K562 (cell line): ENCODE measurements at regions not wholly inside any gene's neighbourhood (a gene's known extent, or its start where the extent isn't known, plus 50 kb on each side); places are given as distances from the start of the nearest gene placed in this dataset.

Experiments used
- ATAC-seq: fragments of 200-7000 bp; cut with Tn5 transposase; 3 replicates; pipeline ENCODE4 v1.9.1; 2020; ENCODE audit warnings: moderate library complexity
- BruUV-seq: library from RNA; stranded (reverse); fragments of 400-500 nt; replicated peaks from 2 replicates; lab custom pipeline; 2021; lab: Mats Ljungman, UMichigan
- CTCF ChIA-PET: fragments of 300-600 bp; formaldehyde crosslinking; extraction: SDS; loops from one replicate; lab custom pipeline; 2021; ENCODE audit warnings: low intra/inter-chr PET ratio; lab: Yijun Ruan, JAX
- POLR2A ChIA-PET: fragments of 300-600, 350-650 bp; sonication (Branson Sonifier 250); formaldehyde crosslinking; extraction: SDS; loops from one replicate; lab custom pipeline; 2021; ENCODE audit warnings: antibody characterized with exemption, inconsistent platforms; lab: Yijun Ruan, JAX
- DNase-seq, 4 experiments: peaks; one replicate each; pipeline versions ENCODE4 v3.0.0 to v3.0.0-alpha.2; 2011 to 2018; ENCODE audit warnings: low spot score in 3 of 4, mixed read lengths in 3 of 4; ENCODE audit errors: extremely low read depth in 1 of 4
- FAIRE-seq: peaks from 2 replicates; lab custom pipeline; 2011; peaks lifted over from hg19 to GRCh38; lab: Jason Lieb, UNC
- H2AFZ ChIP-seq: 2 replicates; pipeline ENCODE4 v1.6.0; 2011; ENCODE audit warnings: low read depth, low read length, control low read depth, inconsistent platforms
- H3K27ac ChIP-seq: fragments of 200-600 bp; 3 replicates; pipeline ENCODE4 v1.8.0; 2011; ENCODE audit warnings: low read depth, mild to moderate bottlenecking, control low read depth, inconsistent platforms, low read length, moderate library complexity, mixed read lengths; ENCODE audit errors: extremely low read depth
- H3K27me3 ChIP-seq, 2 experiments: fragments of 300-600 bp in 1 of 2; 2 replicates in 1 of 2; 3 replicates in 1 of 2; pipeline versions ENCODE4 v1.6.0 to v1.8.0; 2011; ENCODE audit warnings: inconsistent platforms in 2 of 2, low read length in 2 of 2, mild to moderate bottlenecking in 1 of 2, mixed read lengths in 1 of 2, moderate library complexity in 1 of 2; ENCODE audit not compliant: control insufficient read depth in 2 of 2, insufficient read depth in 2 of 2
- H3K36me3 ChIP-seq: fragments of 300-600 bp; 3 replicates; pipeline ENCODE4 v1.8.0; 2011; ENCODE audit warnings: mild to moderate bottlenecking, low read length, inconsistent platforms; ENCODE audit not compliant: control insufficient read depth, insufficient read depth
- H3K4me1 ChIP-seq, 2 experiments: fragments of 200-600 bp in 1 of 2; replicated peaks in 1 of 2; 2 replicates in 1 of 2; 3 replicates in 1 of 2; pipeline versions ENCODE4 v1.5.1 to v1.8.0; 2011; ENCODE audit warnings: inconsistent platforms in 2 of 2, low read length in 2 of 2, mild to moderate bottlenecking in 1 of 2, mixed read lengths in 1 of 2, moderate library complexity in 1 of 2; ENCODE audit not compliant: control insufficient read depth in 2 of 2, insufficient read depth in 2 of 2
- H3K4me2 ChIP-seq: 2 replicates; pipeline ENCODE4 v1.6.1; 2011; ENCODE audit warnings: low read length, control low read depth, inconsistent platforms, mixed read lengths; ENCODE audit not compliant: insufficient read depth
- H3K4me3 ChIP-seq: fragments of 200-600 bp; sonication (generic), shearing (Covaris generic); 2 replicates; pipeline ENCODE4 v1.5.1; 2016; ENCODE audit warnings: control low read depth, inconsistent platforms
- H3K79me2 ChIP-seq: fragments of 200-600 bp; 3 replicates; pipeline ENCODE4 v1.8.0; 2011; ENCODE audit warnings: low read length, inconsistent platforms; ENCODE audit not compliant: control insufficient read depth, insufficient read depth
- H3K9ac ChIP-seq, 2 experiments: 2 replicates each; pipeline versions ENCODE4 v1.6.0 to v1.6.1; 2011; ENCODE audit warnings: low read depth in 2 of 2, low read length in 2 of 2, control low read depth in 1 of 2, inconsistent platforms in 1 of 2, mild to moderate bottlenecking in 1 of 2, mixed read lengths in 1 of 2; ENCODE audit not compliant: insufficient read depth in 1 of 2
- H3K9me1 ChIP-seq: one replicate; pipeline ENCODE4 v1.6.0; 2011; ENCODE audit warnings: inconsistent platforms, mild to moderate bottlenecking, low read length, moderate library complexity; ENCODE audit not compliant: control insufficient read depth, insufficient read depth
- H3K9me3 ChIP-seq: replicated peaks from 2 replicates; pipeline ENCODE4 v1.5.1; 2011; ENCODE audit warnings: low read depth, low read length, inconsistent platforms; ENCODE audit not compliant: control insufficient read depth, insufficient read depth
- H4K20me1 ChIP-seq: replicated peaks from 2 replicates; pipeline ENCODE4 v1.6.1; 2011; ENCODE audit warnings: low read length, inconsistent platforms, mixed read lengths; ENCODE audit not compliant: control insufficient read depth, insufficient read depth
- CXXC5 ChIP-seq: fragments of 250-450 bp; sonication (Bioruptor Pico); IDR thresholded peaks from 2 replicates; pipeline ENCODE4 v1.8.0; 2022; ENCODE audit warnings: inconsistent platforms, mild to moderate bottlenecking, moderate library complexity
- DLX4 ChIP-seq: fragments of 250-450 bp; sonication (Bioruptor Pico); IDR thresholded peaks from 2 replicates; pipeline ENCODE4 v1.6.1; 2021; ENCODE audit warnings: mild to moderate bottlenecking
- EZH2 ChIP-seq: IDR thresholded peaks from 2 replicates; pipeline ENCODE4 v1.6.1; 2012; ENCODE audit warnings: low read depth, mild to moderate bottlenecking, inconsistent platforms, low read length, borderline replicate concordance
- ILK ChIP-seq: fragments of 450-650 bp; IDR thresholded peaks from 2 replicates; pipeline ENCODE4 v1.6.1; 2016; ENCODE audit warnings: missing genetic modification characterization, low read depth, mild to moderate bottlenecking, missing compliant biosample characterization, moderate library complexity, borderline replicate concordance
- KAT7 ChIP-seq: sonication (generic); formaldehyde crosslinking; IDR thresholded peaks from 2 replicates; pipeline ENCODE4 v1.8.0; 2022; ENCODE audit warnings: missing genetic modification reagents, mild to moderate bottlenecking, borderline replicate concordance
- MEF2D ChIP-seq: conservative IDR thresholded peaks from 2 replicates; pipeline ENCODE4 v1.6.1; 2016; ENCODE audit warnings: low read depth, missing genetic modification characterization, missing compliant biosample characterization
- PPARD ChIP-seq: fragments of 250-450 bp; sonication (Bioruptor Pico); IDR thresholded peaks from 2 replicates; pipeline ENCODE4 v1.8.0; 2022; ENCODE audit warnings: inconsistent platforms, mild to moderate bottlenecking, moderate library complexity
- RNF219 ChIP-seq: fragments of 250-450 bp; sonication (Bioruptor Pico); IDR thresholded peaks from 2 replicates; pipeline ENCODE4 v1.5.0; 2022; ENCODE audit warnings: mild to moderate bottlenecking
- SLC30A9 ChIP-seq: fragments of 250-450 bp; sonication (Bioruptor Pico); IDR thresholded peaks from 2 replicates; pipeline ENCODE4 v1.8.0; 2022; ENCODE audit warnings: mild to moderate bottlenecking, moderate library complexity
- SOX6 ChIP-seq: fragments of 450-650 bp; IDR thresholded peaks from 2 replicates; pipeline ENCODE4 v1.6.1; 2014; ENCODE audit warnings: mild to moderate bottlenecking
- SP1 ChIP-seq: sonication (generic); formaldehyde crosslinking; IDR thresholded peaks from 2 replicates; pipeline ENCODE4 v1.8.1; 2022; ENCODE audit warnings: mild to moderate bottlenecking, missing genetic modification reagents
- SREBF1 ChIP-seq: fragments of 150-350 bp; IDR thresholded peaks from 2 replicates; pipeline ENCODE4 v1.6.1; 2014; ENCODE audit warnings: antibody characterized with exemption, low read depth, low read length, borderline replicate concordance
- TBP ChIP-seq: optimal IDR thresholded peaks from 2 replicates; pipeline ENCODE3; 2011; ENCODE audit warnings: low read depth, low read length, improper control_type of control experiment
- TGIF2 ChIP-seq: sonication (generic); formaldehyde crosslinking; IDR thresholded peaks from 2 replicates; pipeline ENCODE4 v1.8.1; 2022; ENCODE audit warnings: mild to moderate bottlenecking, missing genetic modification reagents, moderate library complexity
- USF1 ChIP-seq: sonication (generic); formaldehyde crosslinking; IDR thresholded peaks from 2 replicates; pipeline ENCODE4 v1.9.0; 2022; ENCODE audit warnings: mild to moderate bottlenecking, missing genetic modification reagents
- ZFP36 ChIP-seq: fragments of 150-350 bp; IDR thresholded peaks from 2 replicates; pipeline ENCODE4 v1.6.1; 2018; ENCODE audit warnings: low read length, low read depth; ENCODE audit not compliant: partially characterized antibody
- ZNF253 ChIP-seq: fragments of 250-450 bp; sonication (Bioruptor Pico); conservative IDR thresholded peaks from 2 replicates; pipeline ENCODE4 v1.6.1; 2021; ENCODE audit warnings: mild to moderate bottlenecking
- ZNF384 ChIP-seq: IDR thresholded peaks from 2 replicates; pipeline ENCODE4 v1.6.1; 2012; ENCODE audit warnings: low read depth, low read length, improper control_type of control experiment
- WGBS: fragments of 100-300 bp; shearing (Covaris generic); methylation state at CpG from one replicate; pipeline ENCODE4 v1.1.6; 2016; ENCODE audit warnings: low coverage, mixed read lengths; ENCODE audit not compliant: insufficient coverage; ENCODE audit errors: missing lambda C conversion rate; 5-methylcytosine and 5-hydroxymethylcytosine counted together
- in situ Hi-C: fragments of 300-500 bp; cut with MboI; formaldehyde crosslinking; loops from 4 replicates; pipeline ENCODE4 v1.15.0; 2018; ENCODE audit warnings: inconsistent platforms, mixed read lengths
- intact Hi-C: fragments of 100-400 bp; cut with micrococcal nuclease; formaldehyde crosslinking; loops from 2 replicates; pipeline ENCODE4 v1.14.2; 2022
- TF ChIP-seq, protein P1 (sequence below): fragments of 450-650 bp; IDR thresholded peaks from 2 replicates; pipeline ENCODE4 v1.6.1; 2017; ENCODE audit warnings: antibody characterized with exemption

DNA sequence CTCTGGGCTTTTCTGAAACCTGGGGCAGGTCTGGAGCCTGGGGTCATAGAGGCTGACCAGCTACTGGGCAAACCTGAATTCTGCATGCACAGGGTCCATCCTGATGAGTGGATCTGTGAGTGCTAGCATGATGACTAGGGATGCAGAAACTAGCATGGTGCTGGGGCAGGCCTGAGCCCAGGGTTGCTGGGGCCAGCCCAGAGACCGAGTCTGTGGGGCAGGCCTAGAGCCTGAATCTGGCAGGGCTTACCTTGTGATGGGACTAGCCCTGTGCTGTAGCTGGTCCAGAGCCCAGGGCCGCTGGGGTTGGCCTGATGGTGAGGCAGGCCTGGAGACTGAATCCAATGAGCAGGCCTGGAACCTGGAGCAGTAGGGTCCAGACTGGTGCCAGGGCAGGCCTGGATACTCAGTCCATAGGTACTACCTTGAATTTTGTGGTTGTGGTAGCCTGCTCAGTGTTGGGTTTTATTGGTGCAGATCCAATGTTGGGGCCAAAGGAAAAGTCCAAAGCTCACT lies 313.5 kb downstream of the TLR4 start (continued):
- TF ChIP-seq SLC30A9 (CRISPR knock-in tag): no peak
- no peak for TF ChIP-seq SP1 (CRISPR knock-in tag)
- no peak for TF ChIP-seq SREBF1

DNA sequence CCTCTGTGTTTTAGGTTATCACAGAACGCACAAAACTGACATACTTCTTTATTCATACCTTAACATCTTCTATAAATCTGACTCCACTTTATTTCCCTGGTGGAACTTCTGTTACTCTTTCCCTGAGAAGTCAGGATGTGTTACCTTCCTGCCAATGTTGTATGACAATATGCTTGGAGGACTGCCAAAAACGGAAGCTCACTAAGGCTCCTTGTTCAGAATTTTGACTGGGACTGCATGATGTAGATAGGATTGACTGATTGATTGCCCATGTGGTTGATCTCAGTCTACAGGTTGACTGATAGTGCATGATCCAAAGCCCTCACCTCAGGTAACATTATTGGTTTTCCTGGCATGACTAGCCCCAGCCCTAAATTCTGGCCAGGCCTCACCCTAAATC lies 319.4 kb downstream of the TLR4 start:
- Histone ChIP-seq H2AFZ (no peak overlapping the region), H3K27ac (no peak overlapping the region), H3K4me2 (no peak overlapping the region), H3K27me3 (no peaks in the 10 kb centered on the region), H4K20me1 (no peaks in the 10 kb centered on the region), H3K4me3 (no peak overlapping the region), H3K79me2 (no peaks in the 10 kb centered on the region), H3K9me1 (no peaks in the 10 kb centered on the region), H3K4me1 (no peaks in the 10 kb centered on the region), H3K9ac (no peak overlapping the region), H3K9me3 (no peaks in the 10 kb centered on the region), H3K36me3 (no peaks in the 10 kb centered on the region)
- in situ Hi-C loops (no loop called here), intact Hi-C loops (no loop called here)
- FAIRE-seq (no peak), ATAC-seq (no peak), DNase-seq (no peak)
- ChIA-PET POLR2A (no interaction called here), CTCF (no interaction called here)
- BruUV-seq: no TSS peak
- WGBS: 4% methylated on average over 2 of the region's 2 CpGs
- TF ChIP-seq ZNF384 (no peak), USF1 (CRISPR knock-in tag) (no peak), TGIF2 (CRISPR knock-in tag) (no peak), ZFP36 (no peak), ZNF253 (CRISPR knock-in tag) (no peak), CXXC5 (no peak), SOX6 (no peak), MEF2D (no peak), ILK (tag) (no peak), DLX4 (CRISPR knock-in tag) (no peak), KAT7 (CRISPR knock-in tag) (no peak), PPARD (no peak), RNF219 (CRISPR knock-in tag) (no peak), TBP (no peak), EZH2 (no peak)
- TF ChIP-seq, protein P1, sequence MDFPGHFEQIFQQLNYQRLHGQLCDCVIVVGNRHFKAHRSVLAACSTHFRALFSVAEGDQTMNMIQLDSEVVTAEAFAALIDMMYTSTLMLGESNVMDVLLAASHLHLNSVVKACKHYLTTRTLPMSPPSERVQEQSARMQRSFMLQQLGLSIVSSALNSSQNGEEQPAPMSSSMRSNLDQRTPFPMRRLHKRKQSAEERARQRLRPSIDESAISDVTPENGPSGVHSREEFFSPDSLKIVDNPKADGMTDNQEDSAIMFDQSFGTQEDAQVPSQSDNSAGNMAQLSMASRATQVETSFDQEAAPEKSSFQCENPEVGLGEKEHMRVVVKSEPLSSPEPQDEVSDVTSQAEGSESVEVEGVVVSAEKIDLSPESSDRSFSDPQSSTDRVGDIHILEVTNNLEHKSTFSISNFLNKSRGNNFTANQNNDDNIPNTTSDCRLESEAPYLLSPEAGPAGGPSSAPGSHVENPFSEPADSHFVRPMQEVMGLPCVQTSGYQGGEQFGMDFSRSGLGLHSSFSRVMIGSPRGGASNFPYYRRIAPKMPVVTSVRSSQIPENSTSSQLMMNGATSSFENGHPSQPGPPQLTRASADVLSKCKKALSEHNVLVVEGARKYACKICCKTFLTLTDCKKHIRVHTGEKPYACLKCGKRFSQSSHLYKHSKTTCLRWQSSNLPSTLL: no peak
